ENCODE measurements at regions not wholly inside any gene's neighbourhood (a gene's known extent, or its start where the extent isn't known, plus 50 kb on each side); places are given as distances from the start of the nearest gene placed in this dataset.

GRCh38 chr16:86209202-86209601 lies 301.1 kb upstream of the FOXF1 start:
- TF ChIP-seq CTCF (IDR thresholded peaks at IDR 0.05) (no peak), POLR2AphosphoS5 (IDR thresholded peaks at IDR 0.05; ENCODE audit: low read depth, low read length) (no peak), TCF7L2 (IDR thresholded peaks at IDR 0.05; ENCODE audit: low read depth, low read length) (no peak), REST (IDR thresholded peaks at IDR 0.05; ENCODE audit: insufficient read depth in 1 of 2, low read depth in 2 of 2, low read length in 1 of 2) (no peak)

Data from Panc1 (cell line).